ENCODE measurements at regions not wholly inside any gene's neighbourhood (a gene's known extent, or its start where the extent isn't known, plus 50 kb on each side); places are given as distances from the start of the nearest gene placed in this dataset.

DNA sequence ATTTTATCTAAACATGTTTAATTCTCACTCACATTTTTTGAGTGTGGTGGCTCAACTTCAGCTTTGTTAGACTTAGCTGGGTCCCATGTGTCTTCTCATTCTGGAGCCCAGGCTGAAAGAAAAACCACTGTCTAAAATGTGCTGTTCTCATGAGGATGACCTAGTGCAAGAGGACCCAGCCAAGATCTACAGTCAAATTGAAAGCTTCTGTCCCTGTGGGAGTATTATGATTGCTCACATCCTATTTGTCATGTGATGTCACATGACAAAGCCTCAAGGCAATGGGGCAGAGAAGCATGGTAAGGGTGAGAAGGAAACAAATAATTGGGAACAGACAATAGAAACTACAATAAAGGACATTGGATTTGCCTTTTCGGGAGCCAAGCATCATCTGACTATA lies 113.4 kb upstream of the ASTN2 start:
- intact Hi-C loops (cut with micrococcal nuclease) (no loop called here), dilution Hi-C loops (cut with MboI; ENCODE audit: extremely low pct_ligation_motif_present, low sequenced_read_pairs) (no loop called here)
- DNase-seq (ENCODE audit: low read depth, low spot score) (no peak), FAIRE-seq (no peak)
- no peaks in the 10 kb centered on the region for H3K4me1 ChIP-seq (ENCODE audit: control insufficient read depth, extremely low read depth, insufficient read depth, low read length)
- no peak overlapping the region for H2AFZ ChIP-seq (ENCODE audit: low read depth, low read length)
- H3K9me3 ChIP-seq (replicated peaks; ENCODE audit: control insufficient read depth, insufficient read depth, low read length), result no peaks in the 10 kb centered on the region
- BruUV-seq (replicated peaks), result no TSS peak
- H3K27me3 ChIP-seq (ENCODE audit: control insufficient read depth in 2 of 2, insufficient read depth in 2 of 2, low read length in 2 of 2), result no peaks in the 10 kb centered on the region
- no peaks in the 10 kb centered on the region for H3K9me1 ChIP-seq (replicated peaks; ENCODE audit: control insufficient read depth, extremely low read depth, insufficient read depth, low read length)
- H3K36me3 ChIP-seq (ENCODE audit: control insufficient read depth in 2 of 2, extremely low read depth in 1 of 2, insufficient read depth in 2 of 2, low read length in 2 of 2), result no peaks in the 10 kb centered on the region
- no peak overlapping the region for H3K4me2 ChIP-seq (ENCODE audit: insufficient read depth, low read length)
- no peak overlapping the region for H3K9ac ChIP-seq (replicated peaks; ENCODE audit: extremely low read depth, insufficient read depth, low read length)
- H4K20me1 ChIP-seq (replicated peaks; ENCODE audit: control insufficient read depth, extremely low read depth, insufficient read depth, low read length), result no peaks in the 10 kb centered on the region
- TF ChIP-seq EZH2 (IDR thresholded peaks at IDR 0.05; ENCODE audit: borderline replicate concordance, low read depth, low read length, severe bottlenecking) (no peak), POLR2AphosphoS5 (IDR thresholded peaks at IDR 0.05; ENCODE audit: insufficient read depth, low read depth, low read length) (no peak), MYC (IDR thresholded peaks at IDR 0.05; ENCODE audit: low read depth, low read length) (no peak), GATA2 (IDR thresholded peaks at IDR 0.05; ENCODE audit: insufficient read depth, insufficient read length, low read depth, low read length) (no peak), POLR2A (IDR thresholded peaks at IDR 0.05; ENCODE audit: low read depth, low read length) (no peak), FOS (IDR thresholded peaks at IDR 0.05; ENCODE audit: borderline replicate concordance, insufficient read depth, low read length) (no peak), JUN (IDR thresholded peaks at IDR 0.05; ENCODE audit: borderline replicate concordance, insufficient read depth, insufficient read length, low read depth) (no peak)
- TF ChIP-seq, protein P1, sequence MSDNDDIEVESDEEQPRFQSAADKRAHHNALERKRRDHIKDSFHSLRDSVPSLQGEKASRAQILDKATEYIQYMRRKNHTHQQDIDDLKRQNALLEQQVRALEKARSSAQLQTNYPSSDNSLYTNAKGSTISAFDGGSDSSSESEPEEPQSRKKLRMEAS (IDR thresholded peaks at IDR 0.05; ENCODE audit: insufficient read depth, insufficient read length), result no peak
- TF ChIP-seq, protein P2, sequence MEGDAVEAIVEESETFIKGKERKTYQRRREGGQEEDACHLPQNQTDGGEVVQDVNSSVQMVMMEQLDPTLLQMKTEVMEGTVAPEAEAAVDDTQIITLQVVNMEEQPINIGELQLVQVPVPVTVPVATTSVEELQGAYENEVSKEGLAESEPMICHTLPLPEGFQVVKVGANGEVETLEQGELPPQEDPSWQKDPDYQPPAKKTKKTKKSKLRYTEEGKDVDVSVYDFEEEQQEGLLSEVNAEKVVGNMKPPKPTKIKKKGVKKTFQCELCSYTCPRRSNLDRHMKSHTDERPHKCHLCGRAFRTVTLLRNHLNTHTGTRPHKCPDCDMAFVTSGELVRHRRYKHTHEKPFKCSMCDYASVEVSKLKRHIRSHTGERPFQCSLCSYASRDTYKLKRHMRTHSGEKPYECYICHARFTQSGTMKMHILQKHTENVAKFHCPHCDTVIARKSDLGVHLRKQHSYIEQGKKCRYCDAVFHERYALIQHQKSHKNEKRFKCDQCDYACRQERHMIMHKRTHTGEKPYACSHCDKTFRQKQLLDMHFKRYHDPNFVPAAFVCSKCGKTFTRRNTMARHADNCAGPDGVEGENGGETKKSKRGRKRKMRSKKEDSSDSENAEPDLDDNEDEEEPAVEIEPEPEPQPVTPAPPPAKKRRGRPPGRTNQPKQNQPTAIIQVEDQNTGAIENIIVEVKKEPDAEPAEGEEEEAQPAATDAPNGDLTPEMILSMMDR (IDR thresholded peaks at IDR 0.05; ENCODE audit: extremely low read depth in 1 of 2, insufficient read depth in 1 of 2, low read depth in 1 of 2, low read length in 2 of 2), result no peak
- no peaks in the 10 kb centered on the region for H3K79me2 ChIP-seq (ENCODE audit: control insufficient read depth, insufficient read depth, low read length)
- ChIA-PET POLR2A (no interaction called here), CTCF (no interaction called here)
- no peak overlapping the region for H3K27ac ChIP-seq (ENCODE audit: insufficient read depth, low read depth, low read length)
- H3K4me3 ChIP-seq (replicated peaks in 1 of 3; ENCODE audit: insufficient read depth in 1 of 3, low read depth in 1 of 3, low read length in 3 of 3), result no peak overlapping the region
